NCI-H524 (cell line): ENCODE measurements at regions not wholly inside any gene's neighbourhood (a gene's known extent, or its start where the extent isn't known, plus 50 kb on each side); places are given as distances from the start of the nearest gene placed in this dataset.

Source experiments
- DNase-seq, 2 experiments: peaks; one replicate each; lab custom pipeline; 2025; lab: John Stamatoyannopoulos, UW

GRCh38 chr21:14722841-14723483 is 176.8 kb upstream of the SAMSN1 start:
- DNase-seq: no peak

DNA sequence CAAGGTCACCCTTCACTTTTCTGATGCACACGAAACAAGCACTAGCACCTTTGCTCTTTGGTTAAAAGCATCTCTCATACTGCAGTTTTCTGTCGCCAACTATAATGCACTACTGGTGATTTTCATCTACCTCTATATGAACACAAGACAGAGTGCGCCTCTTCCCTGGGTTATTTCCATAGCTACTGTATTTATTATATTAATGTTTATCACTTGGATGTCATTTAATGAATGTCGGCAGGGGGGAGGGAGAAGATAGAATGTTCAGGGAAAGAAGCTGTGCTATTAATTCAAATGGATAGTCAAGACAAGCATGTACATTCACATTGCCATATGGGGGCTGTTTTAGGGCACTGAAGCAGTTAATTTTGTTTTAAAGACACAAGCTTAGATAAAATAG is 174.1 kb upstream of the SAMSN1 start:
- no peak for DNase-seq

GRCh38 chr21:14718951-14719350 is 172.8 kb upstream of the SAMSN1 start:
- DNase-seq: no peak

DNA sequence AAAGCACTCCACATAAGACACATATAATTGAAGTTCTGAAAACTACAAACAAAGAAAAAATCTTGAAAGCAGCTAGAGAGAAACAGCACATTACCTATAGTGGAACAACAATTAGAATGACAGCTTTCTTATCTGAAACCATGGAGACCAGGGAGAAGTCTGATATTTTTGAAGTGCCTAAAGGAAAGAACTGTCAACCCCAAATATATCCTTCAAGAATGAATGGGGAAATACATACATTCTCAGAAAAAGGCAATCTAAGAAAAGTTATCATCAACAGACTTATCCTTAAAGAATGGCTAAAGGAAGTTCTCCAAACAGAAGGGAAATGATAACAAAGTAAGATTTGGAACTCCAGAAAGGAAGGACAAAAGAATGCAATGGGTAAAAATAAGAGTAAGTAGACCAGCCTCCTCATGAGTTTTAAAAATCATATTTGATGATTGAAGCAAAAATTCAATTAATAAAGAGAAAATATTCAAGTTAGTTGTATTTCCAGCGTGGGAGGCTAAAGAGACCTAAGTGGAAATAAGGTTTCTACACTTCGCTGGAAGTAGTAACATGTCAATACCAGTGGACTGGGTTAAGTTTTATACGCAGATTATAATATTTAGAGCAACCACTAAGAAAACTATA is 170.8 kb upstream of the SAMSN1 start:
- no peak for DNase-seq

DNA sequence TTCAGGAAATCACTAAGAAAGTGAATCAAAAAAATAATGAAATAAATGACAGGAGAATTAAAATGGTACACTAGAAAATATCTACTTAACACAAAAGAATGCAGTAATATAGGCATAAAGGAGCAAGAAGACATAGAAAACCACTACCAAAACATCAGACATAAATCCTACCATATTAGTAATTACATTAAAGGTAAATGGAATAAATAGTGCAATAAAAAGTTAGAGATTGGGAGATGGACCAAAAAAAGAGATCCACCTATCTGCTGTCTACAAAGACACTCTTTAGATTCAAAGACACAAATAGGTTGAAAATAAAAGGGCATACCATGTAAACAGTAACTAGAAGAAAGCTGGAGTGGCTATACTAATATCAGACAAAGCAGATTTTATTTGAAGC is 167.0 kb upstream of the SAMSN1 start:
- DNase-seq: no peak

DNA sequence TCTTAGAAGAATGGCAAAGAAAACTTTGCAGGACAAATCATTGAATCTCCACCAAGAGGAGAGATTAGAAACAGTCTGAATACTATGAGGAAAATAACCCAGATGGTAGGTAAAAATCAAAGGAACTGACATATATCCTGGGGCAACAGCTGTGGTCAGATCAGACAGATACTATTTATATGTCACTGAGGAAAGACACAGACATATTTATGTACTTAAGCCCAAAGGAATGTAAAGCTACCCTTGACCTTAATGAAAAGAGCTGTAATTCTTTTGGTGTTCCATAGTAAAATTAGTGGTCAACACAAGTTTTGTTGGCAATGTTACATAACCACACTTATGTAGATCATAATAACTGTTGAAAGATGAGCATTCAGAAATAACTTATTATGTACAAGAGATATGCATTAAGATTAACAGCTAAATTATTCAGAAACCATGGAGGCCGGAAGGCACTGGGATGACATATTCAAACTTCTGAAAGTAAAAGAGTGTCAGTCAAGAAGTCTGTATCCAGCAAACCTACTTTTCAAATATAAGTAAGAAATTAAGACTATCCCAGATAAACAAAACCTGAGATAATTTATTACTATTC is 166.1 kb upstream of the SAMSN1 start:
- DNase-seq: no peak

GRCh38 chr21:14711287-14711686 is 165.2 kb upstream of the SAMSN1 start:
- DNase-seq: no peak

DNA sequence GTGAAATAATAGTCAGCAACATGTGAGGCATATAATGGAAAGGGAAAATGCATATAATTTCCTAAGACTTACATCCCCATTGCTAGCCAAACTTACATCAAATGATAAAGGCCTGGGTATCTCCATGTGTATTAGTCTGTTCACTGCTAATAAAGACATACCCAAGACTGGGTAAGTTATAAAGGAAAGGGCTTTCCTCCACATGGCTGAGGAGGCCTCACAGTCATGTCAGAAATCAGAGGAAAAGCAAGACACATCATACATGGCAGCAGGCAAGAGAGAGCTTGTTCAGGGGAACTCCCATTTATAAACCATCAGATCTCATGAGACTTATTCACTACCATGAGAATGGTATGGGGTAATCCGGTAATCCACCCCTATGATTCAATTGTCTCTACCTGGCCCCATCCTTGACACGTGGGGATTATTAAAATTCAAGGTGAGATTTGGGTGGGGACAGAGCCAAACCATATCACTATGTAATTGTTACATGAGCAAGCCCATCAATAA is 161.5 kb upstream of the SAMSN1 start:
- no peak for DNase-seq

DNA sequence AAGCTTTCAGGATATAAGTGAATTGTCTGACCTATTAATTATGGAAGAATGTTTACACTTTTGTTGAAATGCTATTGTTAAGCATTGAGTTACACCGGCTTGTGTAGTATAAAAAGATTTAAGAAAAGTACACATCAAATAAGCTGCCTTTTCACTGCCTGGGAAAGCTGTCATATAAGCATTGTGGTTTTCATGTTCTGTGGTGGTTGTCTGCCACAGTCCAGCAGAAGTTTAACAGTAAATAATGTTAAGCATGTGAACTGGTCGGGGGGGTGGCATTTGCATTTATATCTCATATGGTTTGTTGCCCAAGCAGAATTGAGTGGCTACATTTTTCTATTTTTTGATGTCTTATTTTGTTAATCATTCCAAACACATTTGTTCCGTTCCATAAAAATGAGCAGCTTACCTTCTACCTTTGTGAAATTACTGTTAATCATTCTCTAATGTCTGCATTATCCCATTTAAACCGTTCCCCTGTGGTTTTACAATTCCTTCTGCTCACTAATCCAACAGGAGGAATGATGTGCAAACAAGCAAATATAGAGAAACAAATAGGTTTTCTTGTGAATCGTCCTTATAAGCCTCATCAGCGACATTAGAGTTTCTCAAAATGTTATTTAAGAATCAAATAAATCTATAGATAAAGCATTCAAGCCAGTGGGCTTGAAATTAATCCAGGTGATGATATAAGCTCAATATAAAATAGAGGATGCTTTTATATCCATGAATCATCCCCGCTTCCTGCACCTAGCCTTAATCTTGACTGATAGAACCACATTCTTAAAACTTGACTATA is 160.8 kb upstream of the SAMSN1 start:
- no peak for DNase-seq

GRCh38 chr21:14699433-14700407 is 153.6 kb upstream of the SAMSN1 start:
- DNase-seq: no peak

- no peak for DNase-seq
These were observed 151.7 kb upstream of the SAMSN1 start for GRCh38 chr21:14697769-14698168.

DNA sequence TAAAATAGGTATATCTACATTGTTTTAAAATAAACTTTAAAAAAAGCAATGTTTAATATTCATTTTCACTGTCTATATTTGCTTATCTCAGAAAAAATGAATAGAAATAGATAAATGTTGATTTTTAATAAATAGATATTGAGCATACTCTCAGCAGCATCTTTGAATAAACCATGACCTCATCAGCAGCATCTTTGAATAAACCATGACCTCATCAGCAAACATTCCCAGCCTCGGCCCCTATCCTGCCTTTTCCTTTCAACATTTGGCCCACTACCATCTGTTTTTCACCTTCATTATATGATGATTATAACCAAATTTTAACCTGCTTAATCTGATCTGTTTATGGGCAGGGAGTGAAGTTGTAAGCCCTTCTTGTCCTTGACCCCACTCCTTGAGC is 148.7 kb upstream of the SAMSN1 start:
- DNase-seq: peak in 1 of 2 experiments; percentile 40

GRCh38 chr21:14693997-14694396 is 147.9 kb upstream of the SAMSN1 start:
- no peak for DNase-seq

DNA sequence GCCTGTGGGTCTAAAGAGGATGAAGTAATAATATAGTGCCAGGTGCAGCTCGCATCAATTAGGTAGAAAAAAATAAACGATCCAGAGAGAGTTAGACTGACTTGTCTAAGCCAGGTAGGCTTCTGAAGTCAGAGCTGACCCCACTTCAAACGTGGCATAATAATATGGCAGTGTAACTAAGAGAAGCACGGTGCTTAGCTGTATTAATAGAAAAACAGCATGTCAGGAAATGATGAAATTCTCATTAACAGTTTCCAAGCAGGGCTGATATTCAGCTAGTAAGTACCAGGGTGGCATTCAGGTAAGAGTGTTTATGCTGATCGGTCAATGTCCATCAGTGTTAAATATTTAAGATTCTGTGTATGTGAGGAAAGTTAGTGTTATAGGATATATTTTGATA is 145.8 kb upstream of the SAMSN1 start:
- DNase-seq: no peak

- DNase-seq: no peak
These were observed 144.8 kb upstream of the SAMSN1 start for GRCh38 chr21:14690886-14691285.

DNA sequence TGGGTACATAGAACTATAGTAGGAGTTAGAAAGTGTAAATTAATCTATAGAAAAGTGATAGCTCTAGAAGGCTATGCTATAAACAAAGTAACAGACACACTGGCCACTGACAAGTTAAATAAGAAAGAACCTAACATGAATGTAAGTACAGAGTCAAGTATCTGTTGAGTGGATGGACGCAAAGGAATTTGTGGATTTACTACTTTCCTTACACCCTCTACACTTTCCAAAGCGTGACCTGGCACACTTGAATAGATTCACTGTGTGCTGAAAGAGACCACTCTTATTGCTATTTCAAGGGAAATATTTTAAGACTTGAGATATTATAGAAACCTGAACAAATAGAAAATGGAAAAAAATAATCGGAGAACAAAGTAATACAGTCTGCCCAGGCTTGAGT is 142.8 kb upstream of the SAMSN1 start:
- DNase-seq: no peak

DNA sequence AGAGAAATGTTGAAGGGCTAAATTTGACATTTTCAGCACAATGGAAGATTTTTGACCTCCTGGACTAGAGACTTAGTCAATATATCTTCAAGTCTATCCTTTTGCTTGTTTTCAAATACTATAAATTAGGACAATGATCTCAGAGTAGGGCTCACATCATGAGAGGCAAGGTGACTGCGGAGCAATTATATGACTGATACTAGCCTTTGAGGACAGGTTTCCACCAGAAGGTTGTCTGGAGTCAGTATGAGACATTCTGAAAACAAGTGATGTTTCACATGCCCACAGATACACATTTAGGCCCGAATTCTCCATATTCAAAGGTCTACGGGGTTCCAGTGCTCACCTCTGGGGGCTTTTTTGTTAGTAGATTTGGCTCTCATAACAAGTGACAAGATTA is 142.3 kb upstream of the SAMSN1 start:
- DNase-seq: no peak

DNA sequence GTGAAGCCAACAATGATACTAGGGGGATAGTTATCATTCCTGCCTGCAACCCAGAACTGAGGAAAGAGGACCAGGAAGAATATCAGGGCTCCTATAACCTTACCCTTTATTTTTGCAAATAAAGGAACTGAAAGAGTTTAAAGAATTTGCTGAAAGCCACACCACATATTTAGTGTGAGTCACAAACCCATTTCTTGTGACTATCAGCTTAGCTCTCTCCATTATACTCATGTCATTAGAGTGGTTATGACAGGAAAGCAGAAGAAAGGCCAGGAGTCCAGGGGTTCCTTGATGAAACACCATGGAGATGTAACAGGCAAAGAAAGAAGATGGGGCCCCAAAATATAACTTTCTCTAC is 141.1 kb upstream of the SAMSN1 start:
- no peak for DNase-seq

- DNase-seq: no peak
These were observed 140.6 kb upstream of the SAMSN1 start for GRCh38 chr21:14686466-14687267.

- DNase-seq: no peak
These were observed 139.5 kb upstream of the SAMSN1 start for GRCh38 chr21:14685568-14685967.

- no peak for DNase-seq
These were observed 138.0 kb upstream of the SAMSN1 start for GRCh38 chr21:14684071-14684470.
